ENCODE measurements at regions not wholly inside any gene's neighbourhood (a gene's known extent, or its start where the extent isn't known, plus 50 kb on each side); places are given as distances from the start of the nearest gene placed in this dataset.

GRCh38 chr2:57399057-57399456 lies 647.5 kb upstream of the VRK2 start:
- TF ChIP-seq POLR2A (IDR thresholded peaks at IDR 0.05; ENCODE audit: low read length) (no peak), GATA1 (IDR thresholded peaks at IDR 0.05; ENCODE audit: low read depth, low read length) (no peak)

Data from erythroblast (primary cell).